Loucy (cell line): ENCODE measurements at regions not wholly inside any gene's neighbourhood (a gene's known extent, or its start where the extent isn't known, plus 50 kb on each side); places are given as distances from the start of the nearest gene placed in this dataset.

ENCODE experiments used
- H2AFZ ChIP-seq: fragments of 200-600 bp; sonication (generic); 2 replicates; pipeline ENCODE4 v1.6.0; 2016; ENCODE audit warnings: antibody characterized with exemption, mild to moderate bottlenecking, low read length, moderate library complexity
- H3F3A ChIP-seq: fragments of 200-600 bp; 2 replicates; pipeline ENCODE4 v1.6.0; 2016; ENCODE audit warnings: antibody characterized with exemption, low read depth, mild to moderate bottlenecking
- H3K27me3 ChIP-seq: fragments of 200-600 bp; sonication (generic); 2 replicates; pipeline ENCODE4 v1.6.1; 2014; ENCODE audit warnings: low read length, mild to moderate bottlenecking; ENCODE audit not compliant: insufficient read depth, poor library complexity, severe bottlenecking
- H3K36me3 ChIP-seq: fragments of 200-600 bp; sonication (generic); 2 replicates; pipeline ENCODE4 v1.6.1; 2016; ENCODE audit warnings: low read length; ENCODE audit not compliant: insufficient read depth
- H3K4me1 ChIP-seq: fragments of 200-600 bp; sonication (generic); 2 replicates; pipeline ENCODE4 v1.5.1; 2014; ENCODE audit warnings: low read length, mild to moderate bottlenecking; ENCODE audit not compliant: insufficient read depth, poor library complexity, severe bottlenecking
- H3K4me2 ChIP-seq: fragments of 200-600 bp; sonication (generic); 2 replicates; pipeline ENCODE4 v1.6.0; 2014; ENCODE audit warnings: antibody characterized with exemption, low read length, low read depth, mild to moderate bottlenecking; ENCODE audit not compliant: poor library complexity, severe bottlenecking
- H3K4me3 ChIP-seq: fragments of 200-600 bp; sonication (generic); 2 replicates; pipeline ENCODE4 v1.5.1; 2014; ENCODE audit warnings: low read length, mild to moderate bottlenecking, mixed read lengths; ENCODE audit not compliant: poor library complexity, severe bottlenecking
- H3K79me2 ChIP-seq: fragments of 200-600 bp; sonication (generic); 2 replicates; pipeline ENCODE4 v1.6.1; 2014; ENCODE audit warnings: low read length; ENCODE audit not compliant: insufficient read depth
- H3K9ac ChIP-seq: fragments of 200-600 bp; sonication (generic); 2 replicates; pipeline ENCODE4 v1.6.0; 2014; ENCODE audit warnings: mild to moderate bottlenecking, low read depth, low read length, moderate library complexity; ENCODE audit not compliant: poor library complexity, severe bottlenecking
- H3K9me2 ChIP-seq: fragments of 200-600 bp; sonication (generic); replicated peaks from 2 replicates; pipeline ENCODE4 v1.6.1; 2016; ENCODE audit warnings: low read depth, low read length, mixed read lengths
- H3K9me3 ChIP-seq: fragments of 200-600 bp; sonication (generic); 2 replicates; pipeline ENCODE4 v1.6.1; 2014; ENCODE audit warnings: mild to moderate bottlenecking, antibody characterized with exemption, low read length, low read depth; ENCODE audit not compliant: insufficient read depth
- H4K20me1 ChIP-seq: fragments of 200-600 bp; sonication (generic); 2 replicates; pipeline ENCODE4 v1.6.0; 2014; ENCODE audit warnings: antibody characterized with exemption, low read length, mild to moderate bottlenecking; ENCODE audit not compliant: insufficient read depth, poor library complexity, severe bottlenecking
- CTCF ChIP-seq: fragments of 200-600 bp; sonication (generic); conservative IDR thresholded peaks from 2 replicates; pipeline ENCODE4 v1.5.1; 2014; ENCODE audit warnings: mild to moderate bottlenecking, antibody characterized with exemption, low read length
- EZH2phosphoT487 ChIP-seq: fragments of 200-600 bp; IDR thresholded peaks from 2 replicates; pipeline ENCODE4 v1.6.1; 2018; ENCODE audit warnings: antibody characterized with exemption, mild to moderate bottlenecking, moderate library complexity, borderline replicate concordance

- no peak overlapping the region for H3K4me2 ChIP-seq
- no peaks in the 10 kb centered on the region for H3K36me3 ChIP-seq
- H3K9ac ChIP-seq = no peak overlapping the region
- H3K4me3 ChIP-seq = no peak overlapping the region
- no peaks in the 10 kb centered on the region for H3F3A ChIP-seq
- no peaks in the 10 kb centered on the region for H3K9me3 ChIP-seq
- no peaks in the 10 kb centered on the region for H3K4me1 ChIP-seq
- H3K79me2 ChIP-seq = no peaks in the 10 kb centered on the region
- H3K9me2 ChIP-seq = no peaks in the 10 kb centered on the region
- TF ChIP-seq EZH2phosphoT487 = no peak
- TF ChIP-seq CTCF = no peak
- no peak overlapping the region for H2AFZ ChIP-seq
- H4K20me1 ChIP-seq = no peaks in the 10 kb centered on the region
- no peaks in the 10 kb centered on the region for H3K27me3 ChIP-seq
Measured at GRCh38 chr11:23851216-23851615, 645.6 kb upstream of the LUZP2 start.

GRCh38 chr11:23856654-23857053 is 640.2 kb upstream of the LUZP2 start:
- Histone ChIP-seq H3K9ac (no peak overlapping the region), H3K9me3 (no peaks in the 10 kb centered on the region), H3K4me2 (no peak overlapping the region), H4K20me1 (no peaks in the 10 kb centered on the region), H3K27me3 (no peaks in the 10 kb centered on the region), H3K4me3 (no peak overlapping the region), H3K79me2 (no peaks in the 10 kb centered on the region), H2AFZ (no peak overlapping the region), H3F3A (no peaks in the 10 kb centered on the region), H3K36me3 (no peaks in the 10 kb centered on the region), H3K4me1 (peaks cover 3% of the 10 kb centered on the region), H3K9me2 (no peaks in the 10 kb centered on the region)
- TF ChIP-seq EZH2phosphoT487 = no peak
- no peak for TF ChIP-seq CTCF

GRCh38 chr11:23859087-23859486 is 637.8 kb upstream of the LUZP2 start:
- H3K9me3 ChIP-seq = no peaks in the 10 kb centered on the region
- no peaks in the 10 kb centered on the region for H3K36me3 ChIP-seq
- H4K20me1 ChIP-seq = no peaks in the 10 kb centered on the region
- H3K79me2 ChIP-seq = no peaks in the 10 kb centered on the region
- H3K9me2 ChIP-seq = no peaks in the 10 kb centered on the region
- peaks cover 3% of the 10 kb centered on the region for H3K4me1 ChIP-seq
- no peaks in the 10 kb centered on the region for H3F3A ChIP-seq
- H3K9ac ChIP-seq = no peak overlapping the region
- no peak overlapping the region for H3K4me2 ChIP-seq
- no peak overlapping the region for H2AFZ ChIP-seq
- TF ChIP-seq EZH2phosphoT487 (no peak), CTCF (no peak)
- no peaks in the 10 kb centered on the region for H3K27me3 ChIP-seq
- no peak overlapping the region for H3K4me3 ChIP-seq
